ENCODE measurements at regions not wholly inside any gene's neighbourhood (a gene's known extent, or its start where the extent isn't known, plus 50 kb on each side); places are given as distances from the start of the nearest gene placed in this dataset.

DNA sequence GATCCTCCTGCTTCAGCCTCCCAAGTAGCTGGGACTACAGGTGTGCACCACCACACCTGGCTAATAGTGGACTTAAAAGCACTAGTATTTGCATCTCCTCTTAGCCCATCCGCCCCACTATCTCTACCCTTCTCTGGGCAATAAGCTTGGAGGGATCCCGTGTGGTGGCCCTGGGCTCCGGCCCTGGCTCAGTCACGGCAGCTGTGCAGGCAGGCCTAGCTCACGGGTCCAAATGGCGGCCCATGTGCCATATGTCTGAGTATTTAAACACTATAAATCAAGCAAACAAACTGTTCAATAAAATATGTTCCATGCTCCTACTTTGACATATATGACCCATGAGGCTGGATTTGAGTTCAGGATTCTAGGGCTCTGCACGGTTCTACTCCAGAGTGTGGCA lies 118.4 kb downstream of the BANF2 start:
- TF ChIP-seq ESRRA (IDR thresholded peaks at IDR 0.05; ENCODE audit: borderline replicate concordance, low read length) (no peak), CTCF (IDR thresholded peaks at IDR 0.05) (no peak), SMC3 (IDR thresholded peaks at IDR 0.05) (no peak), POLR2A (IDR thresholded peaks at IDR 0.05; ENCODE audit: low read length) (no peak), HDAC2 (IDR thresholded peaks at IDR 0.05) (no peak)
- TF ChIP-seq, protein P1, sequence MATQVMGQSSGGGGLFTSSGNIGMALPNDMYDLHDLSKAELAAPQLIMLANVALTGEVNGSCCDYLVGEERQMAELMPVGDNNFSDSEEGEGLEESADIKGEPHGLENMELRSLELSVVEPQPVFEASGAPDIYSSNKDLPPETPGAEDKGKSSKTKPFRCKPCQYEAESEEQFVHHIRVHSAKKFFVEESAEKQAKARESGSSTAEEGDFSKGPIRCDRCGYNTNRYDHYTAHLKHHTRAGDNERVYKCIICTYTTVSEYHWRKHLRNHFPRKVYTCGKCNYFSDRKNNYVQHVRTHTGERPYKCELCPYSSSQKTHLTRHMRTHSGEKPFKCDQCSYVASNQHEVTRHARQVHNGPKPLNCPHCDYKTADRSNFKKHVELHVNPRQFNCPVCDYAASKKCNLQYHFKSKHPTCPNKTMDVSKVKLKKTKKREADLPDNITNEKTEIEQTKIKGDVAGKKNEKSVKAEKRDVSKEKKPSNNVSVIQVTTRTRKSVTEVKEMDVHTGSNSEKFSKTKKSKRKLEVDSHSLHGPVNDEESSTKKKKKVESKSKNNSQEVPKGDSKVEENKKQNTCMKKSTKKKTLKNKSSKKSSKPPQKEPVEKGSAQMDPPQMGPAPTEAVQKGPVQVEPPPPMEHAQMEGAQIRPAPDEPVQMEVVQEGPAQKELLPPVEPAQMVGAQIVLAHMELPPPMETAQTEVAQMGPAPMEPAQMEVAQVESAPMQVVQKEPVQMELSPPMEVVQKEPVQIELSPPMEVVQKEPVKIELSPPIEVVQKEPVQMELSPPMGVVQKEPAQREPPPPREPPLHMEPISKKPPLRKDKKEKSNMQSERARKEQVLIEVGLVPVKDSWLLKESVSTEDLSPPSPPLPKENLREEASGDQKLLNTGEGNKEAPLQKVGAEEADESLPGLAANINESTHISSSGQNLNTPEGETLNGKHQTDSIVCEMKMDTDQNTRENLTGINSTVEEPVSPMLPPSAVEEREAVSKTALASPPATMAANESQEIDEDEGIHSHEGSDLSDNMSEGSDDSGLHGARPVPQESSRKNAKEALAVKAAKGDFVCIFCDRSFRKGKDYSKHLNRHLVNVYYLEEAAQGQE (IDR thresholded peaks at IDR 0.05), result no peak
